ENCODE measurements at regions not wholly inside any gene's neighbourhood (a gene's known extent, or its start where the extent isn't known, plus 50 kb on each side); places are given as distances from the start of the nearest gene placed in this dataset.

- Histone ChIP-seq H3K9me3 (replicated peaks) (no peaks in the 10 kb centered on the region), H3K36me3 (no peaks in the 10 kb centered on the region), H3K27ac (replicated peaks) (no peak overlapping the region), H3K4me3 (no peak overlapping the region), H3K27me3 (ENCODE audit: low read depth) (no peaks in the 10 kb centered on the region), H3K4me1 (no peaks in the 10 kb centered on the region)
- TF ChIP-seq CTCF (IDR thresholded peaks at IDR 0.05; ENCODE audit: borderline replicate concordance) = no peak
- intact Hi-C loops (cut with micrococcal nuclease) = no loop called here
- DNase-seq = no peak
Measured at GRCh38 chr14:76280221-76280620, 95.7 kb upstream of the ESRRB start.

GRCh38 chr14:76282581-76282980, 93.4 kb upstream of the ESRRB start:
- H3K27me3 ChIP-seq (ENCODE audit: low read depth) = no peaks in the 10 kb centered on the region
- no peak overlapping the region for H3K27ac ChIP-seq (replicated peaks)
- no peak overlapping the region for H3K4me3 ChIP-seq
- TF ChIP-seq CTCF (IDR thresholded peaks at IDR 0.05; ENCODE audit: borderline replicate concordance) = no peak
- no peak for DNase-seq
- H3K9me3 ChIP-seq (replicated peaks) = no peaks in the 10 kb centered on the region
- no peaks in the 10 kb centered on the region for H3K4me1 ChIP-seq
- no peaks in the 10 kb centered on the region for H3K36me3 ChIP-seq
- intact Hi-C loops (cut with micrococcal nuclease) = no loop called here

GRCh38 chr14:76287063-76287462, 88.9 kb upstream of the ESRRB start:
- no peak overlapping the region for H3K4me3 ChIP-seq
- no peak for TF ChIP-seq CTCF (IDR thresholded peaks at IDR 0.05; ENCODE audit: borderline replicate concordance)
- no peak for DNase-seq
- no peaks in the 10 kb centered on the region for H3K4me1 ChIP-seq
- no peaks in the 10 kb centered on the region for H3K9me3 ChIP-seq (replicated peaks)
- intact Hi-C loops (cut with micrococcal nuclease) = no loop called here
- H3K27ac ChIP-seq (replicated peaks) = no peak overlapping the region
- no peaks in the 10 kb centered on the region for H3K27me3 ChIP-seq (ENCODE audit: low read depth)
- H3K36me3 ChIP-seq = no peaks in the 10 kb centered on the region

- no peaks in the 10 kb centered on the region for H3K9me3 ChIP-seq (replicated peaks)
- no peaks in the 10 kb centered on the region for H3K36me3 ChIP-seq
- no peak overlapping the region for H3K27ac ChIP-seq (replicated peaks)
- intact Hi-C loops (cut with micrococcal nuclease) = no loop called here
- no peak overlapping the region for H3K4me3 ChIP-seq
- H3K27me3 ChIP-seq (ENCODE audit: low read depth) = no peaks in the 10 kb centered on the region
- DNase-seq = no peak
- no peaks in the 10 kb centered on the region for H3K4me1 ChIP-seq
- no peak for TF ChIP-seq CTCF (IDR thresholded peaks at IDR 0.05; ENCODE audit: borderline replicate concordance)
Measured at GRCh38 chr14:76289276-76289675, 86.7 kb upstream of the ESRRB start.

GRCh38 chr14:76292561-76292960, 83.4 kb upstream of the ESRRB start:
- Histone ChIP-seq H3K27ac (replicated peaks) (no peak overlapping the region), H3K36me3 (no peaks in the 10 kb centered on the region), H3K4me3 (no peak overlapping the region), H3K27me3 (ENCODE audit: low read depth) (peaks cover 10% of the 10 kb centered on the region), H3K4me1 (no peaks in the 10 kb centered on the region), H3K9me3 (replicated peaks) (no peaks in the 10 kb centered on the region)
- no peak for TF ChIP-seq CTCF (IDR thresholded peaks at IDR 0.05; ENCODE audit: borderline replicate concordance)
- intact Hi-C loops (cut with micrococcal nuclease) = no loop called here
- no peak for DNase-seq

- no peak for TF ChIP-seq CTCF (IDR thresholded peaks at IDR 0.05; ENCODE audit: borderline replicate concordance)
- Histone ChIP-seq H3K27ac (replicated peaks) (no peak overlapping the region), H3K4me3 (no peak overlapping the region), H3K4me1 (no peaks in the 10 kb centered on the region), H3K36me3 (no peaks in the 10 kb centered on the region), H3K27me3 (ENCODE audit: low read depth) (peaks cover 11% of the 10 kb centered on the region), H3K9me3 (replicated peaks) (no peaks in the 10 kb centered on the region)
- intact Hi-C loops (cut with micrococcal nuclease) = no loop called here
- no peak for DNase-seq
Measured at GRCh38 chr14:76293221-76293620, 82.7 kb upstream of the ESRRB start.

All from left ventricle myocardium inferior (tissue), 1 donor.